ENCODE measurements at regions not wholly inside any gene's neighbourhood (a gene's known extent, or its start where the extent isn't known, plus 50 kb on each side); places are given as distances from the start of the nearest gene placed in this dataset.
"Not testable (repeated sequence)": the region's sequence is repeated elsewhere in the genome, so short reads cannot be mapped to it uniquely, and the experiment has no call there.

DNA sequence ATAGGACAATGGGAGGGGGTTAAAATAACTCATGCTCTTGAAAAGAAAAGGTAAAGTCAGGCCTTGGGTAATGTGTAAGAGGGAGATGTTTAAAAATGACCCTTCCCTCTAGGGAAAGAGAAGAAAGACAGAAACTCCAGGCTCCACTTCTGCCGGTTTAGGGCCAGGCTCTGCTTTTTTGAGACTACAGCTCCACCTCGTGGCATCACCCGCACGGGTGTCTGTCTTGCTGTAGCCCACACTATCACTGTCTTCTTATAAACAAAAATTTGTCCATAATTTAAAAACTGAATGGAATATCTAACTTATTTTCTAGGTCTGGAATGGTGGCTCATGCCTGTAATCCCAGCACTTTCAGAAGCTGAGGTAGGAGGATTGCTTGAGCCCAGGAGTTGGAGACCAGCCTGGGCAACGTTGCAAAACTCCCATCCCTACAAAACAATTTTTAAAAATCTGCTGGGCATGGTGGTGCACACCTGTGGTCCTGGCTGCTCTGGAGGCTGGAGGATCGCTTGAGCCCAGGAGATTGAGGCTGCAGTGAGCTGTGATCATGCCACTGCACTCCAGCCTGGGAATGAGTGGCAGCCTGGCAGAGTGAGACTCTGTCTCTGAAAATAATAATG, 65.1 kb upstream of the GTF3A start:
- DNase-seq (ENCODE audit: extremely low read depth, insufficient read length), result no peak

DNA sequence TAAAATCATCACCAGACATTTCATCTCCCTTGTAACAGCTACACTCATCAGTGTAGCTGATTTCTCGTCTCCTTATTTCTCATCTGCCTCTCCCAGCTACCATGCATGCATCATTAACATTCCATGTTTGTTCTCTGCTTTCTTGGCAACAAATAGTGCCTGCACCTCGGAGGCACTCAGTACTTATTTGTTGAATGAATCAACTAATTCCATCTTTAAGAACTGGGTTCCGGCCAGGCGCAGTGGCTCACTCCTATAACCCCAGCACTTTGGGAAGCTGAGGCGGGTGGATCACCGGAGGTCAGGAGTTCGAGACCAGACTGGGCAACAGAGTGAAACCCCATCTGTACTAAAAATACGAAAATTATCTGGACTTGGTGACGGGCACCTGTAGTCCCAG, 63.9 kb upstream of the GTF3A start:
- TF ChIP-seq CTCF (IDR thresholded peaks at IDR 0.05; ENCODE audit: insufficient read depth, low read length, poor library complexity, severe bottlenecking), result no peak
- no peak for DNase-seq (ENCODE audit: extremely low read depth, insufficient read length)
- H3K4me3 ChIP-seq (replicated peaks; ENCODE audit: low read depth, low read length), result no peak overlapping the region
- no peaks in the 10 kb centered on the region for H3K36me3 ChIP-seq (ENCODE audit: control insufficient read depth, insufficient read depth, low read length)
- H3K27me3 ChIP-seq (replicated peaks; ENCODE audit: control insufficient read depth, insufficient read depth, low read length), result peaks cover 1% of the 10 kb centered on the region; the same call in 1 of the 2 replicates

More for the DNA sequence above, 65.1 kb upstream of the GTF3A start:
- peak; percentile 80 for TF ChIP-seq CTCF (IDR thresholded peaks at IDR 0.05; ENCODE audit: insufficient read depth, low read length, poor library complexity, severe bottlenecking)
- Histone ChIP-seq H3K27me3 (replicated peaks; ENCODE audit: control insufficient read depth, insufficient read depth, low read length) (peaks cover 1% of the 10 kb centered on the region; the same call in 1 of the 2 replicates), H3K36me3 (ENCODE audit: control insufficient read depth, insufficient read depth, low read length) (no peaks in the 10 kb centered on the region), H3K4me3 (replicated peaks; ENCODE audit: low read depth, low read length) (no peak overlapping the region)

DNA sequence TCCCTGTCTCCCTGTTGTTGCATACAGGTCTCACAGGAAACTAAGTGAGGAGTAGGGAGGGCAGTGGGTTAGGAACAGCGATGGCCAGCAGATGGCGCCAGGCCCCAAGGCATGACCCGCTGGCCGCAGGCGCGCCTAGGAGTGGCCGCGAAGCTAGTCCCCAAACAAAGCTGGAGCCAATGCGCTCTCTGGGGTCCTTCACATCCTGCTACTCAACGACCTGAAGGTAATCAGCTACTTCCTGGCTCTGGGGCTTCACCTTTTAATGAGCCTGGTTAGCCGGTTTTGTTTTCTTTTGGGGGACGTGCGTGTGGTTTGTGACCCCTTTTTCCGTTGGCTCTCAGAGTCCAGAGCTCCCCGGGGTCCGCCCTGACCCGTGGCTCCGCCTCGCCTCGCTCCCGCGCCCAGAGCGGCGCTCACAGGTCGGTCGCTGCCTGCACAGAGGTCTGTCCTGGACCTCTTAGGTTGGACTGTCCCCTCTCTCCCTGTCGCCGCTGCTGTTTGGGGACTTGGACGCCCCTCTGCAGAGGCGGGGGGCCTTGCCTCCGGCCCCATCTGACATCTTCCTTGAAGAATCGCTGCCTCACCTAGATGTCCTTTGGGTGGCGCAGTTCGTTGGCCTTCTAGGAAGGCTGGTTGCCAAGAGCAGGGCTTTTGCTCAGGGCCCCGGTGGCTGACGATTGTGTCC, 62.2 kb upstream of the GTF3A start:
- Histone ChIP-seq H3K4me3 (replicated peaks; ENCODE audit: low read depth, low read length) (peak overlapping the region; percentile 41), H3K36me3 (ENCODE audit: control insufficient read depth, insufficient read depth, low read length) (no peaks in the 10 kb centered on the region), H3K27me3 (replicated peaks; ENCODE audit: control insufficient read depth, insufficient read depth, low read length) (peaks cover 1% of the 10 kb centered on the region; the same call in 1 of the 2 replicates)
- TF ChIP-seq CTCF (IDR thresholded peaks at IDR 0.05; ENCODE audit: insufficient read depth, low read length, poor library complexity, severe bottlenecking), result peak; percentile 95
- DNase-seq (ENCODE audit: extremely low read depth, insufficient read length), result peak; percentile 75

- not testable (repeated sequence) for H3K36me3 ChIP-seq (ENCODE audit: control insufficient read depth, insufficient read depth, low read length); H3K27me3 ChIP-seq (replicated peaks; ENCODE audit: control insufficient read depth, insufficient read depth, low read length); H3K4me3 ChIP-seq (replicated peaks; ENCODE audit: low read depth, low read length); DNase-seq (ENCODE audit: extremely low read depth, insufficient read length)
Observed at GRCh38 chr13:27363637-27364036, 60.8 kb upstream of the GTF3A start.

DNA sequence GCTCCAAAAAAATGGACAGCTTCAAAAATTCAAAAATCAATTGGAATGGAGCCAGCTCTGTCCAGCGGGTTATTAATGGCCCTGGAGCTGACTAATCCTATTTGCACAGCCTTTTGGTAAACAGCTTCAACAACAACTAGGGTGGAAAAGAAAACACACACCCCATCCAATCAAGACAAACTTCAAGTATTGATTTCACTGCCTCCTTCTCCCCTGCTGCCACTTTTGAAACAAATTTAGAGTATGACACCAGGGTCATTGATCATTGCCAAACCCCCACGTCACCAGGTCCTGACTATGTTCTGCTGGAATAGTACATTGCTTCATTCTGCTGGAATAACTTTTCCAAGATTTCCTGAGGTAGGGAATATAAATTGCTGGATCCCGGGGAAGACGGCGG, 56.8 kb upstream of the GTF3A start:
- no peaks in the 10 kb centered on the region for H3K36me3 ChIP-seq (ENCODE audit: control insufficient read depth, insufficient read depth, low read length)
- DNase-seq (ENCODE audit: extremely low read depth, insufficient read length), result no peak
- peaks cover under 1% of the 10 kb centered on the region; the same call in 1 of the 2 replicates for H3K27me3 ChIP-seq (replicated peaks; ENCODE audit: control insufficient read depth, insufficient read depth, low read length)
- H3K4me3 ChIP-seq (replicated peaks; ENCODE audit: low read depth, low read length), result no peak overlapping the region
- TF ChIP-seq CTCF (IDR thresholded peaks at IDR 0.05; ENCODE audit: insufficient read depth, low read length, poor library complexity, severe bottlenecking), result no peak

DNA sequence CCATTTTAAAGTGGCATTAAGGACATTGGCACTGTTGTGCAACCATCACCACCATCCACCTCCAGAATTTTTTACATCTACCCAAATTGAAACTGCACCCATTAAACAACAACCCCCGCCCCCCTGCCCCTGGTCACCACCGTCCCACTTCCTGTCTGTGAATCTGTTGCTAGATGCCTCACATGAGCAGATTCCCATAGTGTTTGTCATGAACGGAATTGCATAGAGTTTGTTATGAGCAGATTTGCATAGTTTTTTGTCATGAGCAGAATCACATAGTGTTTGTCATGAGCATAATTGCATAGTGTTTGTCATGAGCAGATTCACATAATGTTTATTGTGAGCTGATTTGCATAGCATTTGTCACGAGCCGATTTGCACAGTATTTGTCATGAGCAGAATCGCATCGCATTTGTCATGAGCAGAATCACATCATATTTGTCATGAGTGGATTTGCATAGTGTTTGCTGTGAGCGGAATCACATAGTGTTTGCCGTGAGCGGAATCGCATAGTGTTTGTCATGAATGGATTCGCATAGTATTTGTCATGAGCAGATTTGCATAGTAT, 54.0 kb upstream of the GTF3A start:
- Histone ChIP-seq H3K4me3 (replicated peaks; ENCODE audit: low read depth, low read length) (no peak overlapping the region), H3K27me3 (replicated peaks; ENCODE audit: control insufficient read depth, insufficient read depth, low read length) (no peaks in the 10 kb centered on the region), H3K36me3 (ENCODE audit: control insufficient read depth, insufficient read depth, low read length) (no peaks in the 10 kb centered on the region)
- DNase-seq (ENCODE audit: extremely low read depth, insufficient read length), result no peak
- TF ChIP-seq CTCF (IDR thresholded peaks at IDR 0.05; ENCODE audit: insufficient read depth, low read length, poor library complexity, severe bottlenecking), result no peak

Measured in GM06990 (cell line).